ENCODE measurements at regions not wholly inside any gene's neighbourhood (a gene's known extent, or its start where the extent isn't known, plus 50 kb on each side); places are given as distances from the start of the nearest gene placed in this dataset.

DNA sequence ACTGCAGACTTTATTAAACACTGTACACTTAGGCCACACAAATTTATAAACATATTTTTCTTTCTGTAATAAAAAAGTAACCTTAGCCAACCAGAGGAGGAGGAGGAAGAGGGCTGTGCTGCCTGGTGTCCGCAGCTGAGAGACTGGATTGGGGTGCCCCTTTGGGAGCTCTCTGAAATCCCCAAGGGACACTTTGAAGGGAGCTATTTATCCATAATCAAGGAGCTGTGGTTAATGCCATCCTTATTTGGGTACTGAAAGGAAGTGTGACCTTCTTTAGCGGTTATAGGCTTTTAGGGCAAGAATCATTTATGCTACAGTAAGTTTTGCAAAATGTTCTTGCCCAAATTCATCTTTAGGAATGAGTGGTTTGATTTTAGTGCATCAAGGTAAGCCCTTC is 125.8 kb downstream of the RASSF10 start:
- DNase-seq: no peak
- no peak overlapping the region for H3K23ac ChIP-seq (ENCODE audit: low read length in 2 of 2)
- H2BK15ac ChIP-seq (ENCODE audit: low read depth, poor library complexity, severe bottlenecking): no peak overlapping the region
- peaks cover 0 to 34% of the 10 kb centered on the region in 2 experiments for H3K27me3 ChIP-seq (ENCODE audit: control insufficient read depth in 1 of 2, insufficient read depth in 1 of 2, low read length in 2 of 2)
- H4K91ac ChIP-seq (ENCODE audit: low read length): no peak overlapping the region
- no peak overlapping the region for H2AFZ ChIP-seq (ENCODE audit: low read depth, low read length)
- H3K4me2 ChIP-seq (ENCODE audit: low read length, poor library complexity, severe bottlenecking): no peak overlapping the region
- no peak overlapping the region for H3K4me3 ChIP-seq (ENCODE audit: insufficient read depth in 1 of 2, low read depth in 1 of 2, low read length in 2 of 2)
- H2BK5ac ChIP-seq (ENCODE audit: low read depth, low read length, poor library complexity, severe bottlenecking): no peak overlapping the region
- H3K18ac ChIP-seq (ENCODE audit: low read depth in 1 of 2, low read length in 2 of 2): no peak overlapping the region
- H2AK5ac ChIP-seq (ENCODE audit: low read length, severe bottlenecking): peak overlapping the region; percentile 67
- no peak overlapping the region for H2BK12ac ChIP-seq (ENCODE audit: low read length in 2 of 2)
- no peak overlapping the region for H2BK120ac ChIP-seq (ENCODE audit: low read depth, low read length)
- peak overlapping the region; percentile 92 for H3K27ac ChIP-seq (ENCODE audit: low read length, poor library complexity, severe bottlenecking)
- H3K4me1 ChIP-seq (ENCODE audit: control insufficient read depth, insufficient read depth, low read depth, low read length): peaks cover 14% of the 10 kb centered on the region
- H4K8ac ChIP-seq (ENCODE audit: low read length): no peak overlapping the region
- 89% methylated on average over 2 of the region's 2 CpGs for WGBS
- no peak overlapping the region for H3K9ac ChIP-seq (ENCODE audit: low read length)
- H3K36me3 ChIP-seq (ENCODE audit: control insufficient read depth in 1 of 2, insufficient read depth in 2 of 2, low read depth in 1 of 2, low read length in 2 of 2): no peaks in the 10 kb centered on the region
- no peaks in the 10 kb centered on the region for H3K9me3 ChIP-seq (ENCODE audit: control insufficient read depth, low read length)
- no peaks in the 10 kb centered on the region for H3K79me1 ChIP-seq (replicated peaks; ENCODE audit: low read length, poor library complexity, severe bottlenecking)
- no peak overlapping the region for H3K4ac ChIP-seq (ENCODE audit: low read depth in 1 of 2, low read length in 2 of 2)
- no peak overlapping the region for H3K14ac ChIP-seq (ENCODE audit: low read length in 2 of 2)

GRCh38 chr11:13135385-13136271 is 126.5 kb downstream of the RASSF10 start:
- Histone ChIP-seq H3K27me3 (ENCODE audit: control insufficient read depth in 1 of 2, insufficient read depth in 1 of 2, low read length in 2 of 2) (peaks cover 0 to 37% of the 10 kb centered on the region in 2 experiments), H3K4me2 (ENCODE audit: low read length, poor library complexity, severe bottlenecking) (no peak overlapping the region), H2AK5ac (ENCODE audit: low read length, severe bottlenecking) (peak overlapping the region; percentile 75), H3K4ac (ENCODE audit: low read depth in 1 of 2, low read length in 2 of 2) (no peak overlapping the region), H4K91ac (ENCODE audit: low read length) (no peak overlapping the region), H3K79me1 (replicated peaks; ENCODE audit: low read length, poor library complexity, severe bottlenecking) (no peaks in the 10 kb centered on the region), H3K9me3 (ENCODE audit: control insufficient read depth, low read length) (no peaks in the 10 kb centered on the region), H3K36me3 (ENCODE audit: control insufficient read depth in 1 of 2, insufficient read depth in 2 of 2, low read depth in 1 of 2, low read length in 2 of 2) (no peaks in the 10 kb centered on the region), H4K8ac (ENCODE audit: low read length) (no peak overlapping the region), H3K18ac (ENCODE audit: low read depth in 1 of 2, low read length in 2 of 2) (no peak overlapping the region), H3K23ac (ENCODE audit: low read length in 2 of 2) (no peak overlapping the region), H3K9ac (ENCODE audit: low read length) (no peak overlapping the region), H2BK15ac (ENCODE audit: low read depth, poor library complexity, severe bottlenecking) (no peak overlapping the region), H2BK120ac (ENCODE audit: low read depth, low read length) (no peak overlapping the region), H3K27ac (ENCODE audit: low read length, poor library complexity, severe bottlenecking) (peak overlapping the region; percentile 92), H3K4me3 (ENCODE audit: insufficient read depth in 1 of 2, low read depth in 1 of 2, low read length in 2 of 2) (no peak overlapping the region), H2AFZ (ENCODE audit: low read depth, low read length) (no peak overlapping the region), H2BK5ac (ENCODE audit: low read depth, low read length, poor library complexity, severe bottlenecking) (peak overlapping the region; percentile 36), H3K4me1 (ENCODE audit: control insufficient read depth, insufficient read depth, low read depth, low read length) (peaks cover 14% of the 10 kb centered on the region), H2BK12ac (ENCODE audit: low read length in 2 of 2) (no peak overlapping the region), H3K14ac (ENCODE audit: low read length in 2 of 2) (no peak overlapping the region)
- peak; percentile 73 for DNase-seq
- 81% methylated on average over 2 of the region's 3 CpGs for WGBS

DNA sequence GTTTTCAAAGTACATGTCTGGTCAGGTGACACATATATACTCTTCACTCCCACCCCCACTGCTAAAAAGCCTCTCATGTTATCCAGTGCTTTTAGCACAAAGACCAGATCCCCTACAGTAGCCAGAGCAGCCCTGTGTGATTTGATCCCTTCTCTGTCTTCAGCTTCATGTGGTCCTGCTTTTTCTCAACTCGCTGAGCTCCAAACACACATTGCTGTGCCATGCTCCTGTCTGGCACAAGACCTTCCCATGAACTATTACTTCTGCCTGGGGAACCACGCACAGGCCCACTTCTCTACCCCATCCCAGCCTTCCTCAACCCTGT is 127.1 kb downstream of the RASSF10 start:
- DNase-seq: no peak
- no peak overlapping the region for H2AFZ ChIP-seq (ENCODE audit: low read depth, low read length)
- H3K9ac ChIP-seq (ENCODE audit: low read length): no peak overlapping the region
- H3K4me3 ChIP-seq (ENCODE audit: insufficient read depth in 1 of 2, low read depth in 1 of 2, low read length in 2 of 2): no peak overlapping the region
- no peak overlapping the region for H2BK12ac ChIP-seq (ENCODE audit: low read length in 2 of 2)
- H4K91ac ChIP-seq (ENCODE audit: low read length): no peak overlapping the region
- no peak overlapping the region for H3K23ac ChIP-seq (ENCODE audit: low read length in 2 of 2)
- peaks cover 0 to 40% of the 10 kb centered on the region in 2 experiments for H3K27me3 ChIP-seq (ENCODE audit: control insufficient read depth in 1 of 2, insufficient read depth in 1 of 2, low read length in 2 of 2)
- 94% methylated on average over 2 of the region's 2 CpGs for whole genome bisulfite sequencing
- no peak overlapping the region for H2BK120ac ChIP-seq (ENCODE audit: low read depth, low read length)
- no peaks in the 10 kb centered on the region for H3K36me3 ChIP-seq (ENCODE audit: control insufficient read depth in 1 of 2, insufficient read depth in 2 of 2, low read depth in 1 of 2, low read length in 2 of 2)
- no peak overlapping the region for H4K8ac ChIP-seq (ENCODE audit: low read length)
- H3K79me1 ChIP-seq (replicated peaks; ENCODE audit: low read length, poor library complexity, severe bottlenecking): no peaks in the 10 kb centered on the region
- H3K4me1 ChIP-seq (ENCODE audit: control insufficient read depth, insufficient read depth, low read depth, low read length): peaks cover 20% of the 10 kb centered on the region
- no peaks in the 10 kb centered on the region for H3K9me3 ChIP-seq (ENCODE audit: control insufficient read depth, low read length)
- H3K27ac ChIP-seq (ENCODE audit: low read length, poor library complexity, severe bottlenecking): peak overlapping the region; percentile 92
- H3K18ac ChIP-seq (ENCODE audit: low read depth in 1 of 2, low read length in 2 of 2): no peak overlapping the region
- no peak overlapping the region for H2BK15ac ChIP-seq (ENCODE audit: low read depth, poor library complexity, severe bottlenecking)
- no peak overlapping the region for H3K4me2 ChIP-seq (ENCODE audit: low read length, poor library complexity, severe bottlenecking)
- H2AK5ac ChIP-seq (ENCODE audit: low read length, severe bottlenecking): peak overlapping the region; percentile 75
- no peak overlapping the region for H3K4ac ChIP-seq (ENCODE audit: low read depth in 1 of 2, low read length in 2 of 2)
- H2BK5ac ChIP-seq (ENCODE audit: low read depth, low read length, poor library complexity, severe bottlenecking): peak overlapping the region; percentile 11
- no peak overlapping the region for H3K14ac ChIP-seq (ENCODE audit: low read length in 2 of 2)

DNA sequence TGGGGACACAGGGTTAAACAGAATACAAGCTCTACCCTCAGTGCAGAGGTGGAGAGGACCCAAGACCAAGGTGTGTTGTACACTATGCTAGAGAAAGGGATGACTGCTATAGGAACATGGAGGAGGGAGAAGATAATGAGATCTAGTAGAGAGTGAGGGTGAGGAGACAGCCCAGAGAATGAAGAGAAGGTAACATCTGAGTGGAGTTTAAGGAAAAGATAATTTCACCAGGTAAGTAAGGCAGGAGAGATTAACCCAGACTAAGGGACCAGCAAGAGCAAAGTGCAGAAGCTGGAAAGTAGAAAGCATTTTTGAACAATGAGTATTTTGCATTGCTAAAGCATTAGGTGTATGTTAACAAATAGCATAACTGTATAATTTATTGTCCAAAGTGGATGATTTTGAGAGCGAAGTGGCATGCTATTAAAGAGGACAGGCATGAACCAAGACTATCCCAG is 128.8 kb downstream of the RASSF10 start:
- H3K23ac ChIP-seq (ENCODE audit: low read length in 2 of 2): no peak overlapping the region
- no peak overlapping the region for H2BK12ac ChIP-seq (ENCODE audit: low read length in 2 of 2)
- no peak overlapping the region for H3K4me2 ChIP-seq (ENCODE audit: low read length, poor library complexity, severe bottlenecking)
- H2AK5ac ChIP-seq (ENCODE audit: low read length, severe bottlenecking): peak overlapping the region; percentile 100
- H3K4me1 ChIP-seq (ENCODE audit: control insufficient read depth, insufficient read depth, low read depth, low read length): peaks cover 31% of the 10 kb centered on the region
- no peak overlapping the region for H3K14ac ChIP-seq (ENCODE audit: low read length in 2 of 2)
- H3K9ac ChIP-seq (ENCODE audit: low read length): no peak overlapping the region
- no peaks in the 10 kb centered on the region for H3K9me3 ChIP-seq (ENCODE audit: control insufficient read depth, low read length)
- H2BK5ac ChIP-seq (ENCODE audit: low read depth, low read length, poor library complexity, severe bottlenecking): peak overlapping the region; percentile 76
- H2AFZ ChIP-seq (ENCODE audit: low read depth, low read length): no peak overlapping the region
- no peak overlapping the region for H4K8ac ChIP-seq (ENCODE audit: low read length)
- H3K4ac ChIP-seq (ENCODE audit: low read depth in 1 of 2, low read length in 2 of 2): no peak overlapping the region
- H3K4me3 ChIP-seq (ENCODE audit: insufficient read depth in 1 of 2, low read depth in 1 of 2, low read length in 2 of 2): no peak overlapping the region
- H4K91ac ChIP-seq (ENCODE audit: low read length): no peak overlapping the region
- H3K27me3 ChIP-seq (ENCODE audit: control insufficient read depth in 1 of 2, insufficient read depth in 1 of 2, low read length in 2 of 2): peaks cover 0 to 48% of the 10 kb centered on the region in 2 experiments
- no peaks in the 10 kb centered on the region for H3K36me3 ChIP-seq (ENCODE audit: control insufficient read depth in 1 of 2, insufficient read depth in 2 of 2, low read depth in 1 of 2, low read length in 2 of 2)
- no peaks in the 10 kb centered on the region for H3K79me1 ChIP-seq (replicated peaks; ENCODE audit: low read length, poor library complexity, severe bottlenecking)
- H2BK15ac ChIP-seq (ENCODE audit: low read depth, poor library complexity, severe bottlenecking): no peak overlapping the region
- no peak for DNase-seq
- peak overlapping the region; percentile 41 for H3K27ac ChIP-seq (ENCODE audit: low read length, poor library complexity, severe bottlenecking)
- no peak overlapping the region for H3K18ac ChIP-seq (ENCODE audit: low read depth in 1 of 2, low read length in 2 of 2)
- 44% methylated on average over 1 of the region's 1 CpG for WGBS
- no peak overlapping the region for H2BK120ac ChIP-seq (ENCODE audit: low read depth, low read length)
